AG09319 (cell line): ENCODE measurements at regions not wholly inside any gene's neighbourhood (a gene's known extent, or its start where the extent isn't known, plus 50 kb on each side); places are given as distances from the start of the nearest gene placed in this dataset.
A peak's percentile ranks its signal among the peaks of the same experiment; 100 is the strongest.

Source experiments
- DNase-seq: peaks from one replicate; pipeline ENCODE4 v3.0.0-alpha.2; 2010; ENCODE audit warnings: low read depth; ENCODE audit errors: extremely low read depth
- CTCF ChIP-seq: IDR thresholded peaks from 2 replicates; pipeline ENCODE4 v1.5.1; 2011; ENCODE audit warnings: low read depth, mild to moderate bottlenecking, inconsistent platforms, low read length, moderate library complexity

- no peak for TF ChIP-seq CTCF
- no peak for DNase-seq
These were observed 109.9 kb upstream of the NYAP2 start for GRCh38 chr2:225289659-225290058.

GRCh38 chr2:225288986-225289385 lies 110.5 kb upstream of the NYAP2 start:
- no peak for DNase-seq
- no peak for TF ChIP-seq CTCF

GRCh38 chr2:225282858-225283710 lies 116.4 kb upstream of the NYAP2 start:
- no peak for DNase-seq
- peak; percentile 76 for TF ChIP-seq CTCF

GRCh38 chr2:225276207-225276606 lies 123.3 kb upstream of the NYAP2 start:
- no peak for DNase-seq
- TF ChIP-seq CTCF, result no peak

- DNase-seq, result no peak
- TF ChIP-seq CTCF, result no peak
These were observed 124.1 kb upstream of the NYAP2 start for GRCh38 chr2:225275443-225275842.

GRCh38 chr2:225274751-225275150 lies 124.8 kb upstream of the NYAP2 start:
- DNase-seq, result no peak
- TF ChIP-seq CTCF, result no peak

GRCh38 chr2:225272173-225272572 lies 127.3 kb upstream of the NYAP2 start:
- TF ChIP-seq CTCF, result no peak
- no peak for DNase-seq
